ENCODE measurements at regions not wholly inside any gene's neighbourhood (a gene's known extent, or its start where the extent isn't known, plus 50 kb on each side); places are given as distances from the start of the nearest gene placed in this dataset.

DNA sequence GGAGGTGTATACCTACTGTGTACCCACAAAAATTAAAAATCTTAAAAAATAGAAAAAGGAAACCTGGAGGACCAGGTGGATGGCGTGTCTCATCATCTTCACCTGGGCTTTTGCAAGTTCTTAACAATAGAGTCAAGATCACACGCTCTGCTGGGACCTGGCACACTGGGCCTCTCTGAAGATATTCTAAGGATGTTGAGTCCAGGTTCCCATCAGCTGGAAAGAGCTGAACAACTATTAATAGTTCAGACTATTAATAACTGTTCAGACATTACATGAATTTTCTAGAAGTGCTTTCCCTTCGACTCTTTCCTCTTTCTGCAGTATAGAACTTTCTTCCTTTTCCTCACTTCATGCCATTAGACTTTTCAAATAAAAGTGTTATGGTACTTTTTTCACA lies 320.2 kb upstream of the IL12A start (continued):
- no peak for TF ChIP-seq SNRNP70 (optimal IDR thresholded peaks at IDR 0.05; ENCODE audit: low read depth, low read length)

GRCh38 chr3:159668990-159669476 lies 319.6 kb upstream of the IL12A start:
- FAIRE-seq (no peak), ATAC-seq (no peak), DNase-seq (ENCODE audit: extremely low read depth in 1 of 4, low spot score in 3 of 4) (no peak)
- Histone ChIP-seq H4K20me1 (replicated peaks; ENCODE audit: control insufficient read depth, insufficient read depth, low read length) (no peaks in the 10 kb centered on the region), H3K9me3 (replicated peaks; ENCODE audit: control insufficient read depth, insufficient read depth, low read depth, low read length) (no peaks in the 10 kb centered on the region), H3K36me3 (ENCODE audit: control insufficient read depth, insufficient read depth, low read length) (no peaks in the 10 kb centered on the region), H2AFZ (ENCODE audit: low read depth, low read length) (no peak overlapping the region), H3K9me1 (ENCODE audit: control insufficient read depth, insufficient read depth, low read length) (no peaks in the 10 kb centered on the region), H3K9ac (ENCODE audit: insufficient read depth in 1 of 2, low read depth in 2 of 2, low read length in 2 of 2) (no peak overlapping the region), H3K4me2 (ENCODE audit: insufficient read depth, low read length) (no peak overlapping the region), H3K27me3 (ENCODE audit: control insufficient read depth in 2 of 2, insufficient read depth in 2 of 2, low read length in 2 of 2) (no peaks in the 10 kb centered on the region), H3K4me3 (no peak overlapping the region), H3K79me2 (ENCODE audit: control insufficient read depth, insufficient read depth, low read length) (no peaks in the 10 kb centered on the region), H3K4me1 (replicated peaks in 1 of 2; ENCODE audit: control insufficient read depth in 2 of 2, insufficient read depth in 2 of 2, low read length in 2 of 2) (no peaks in the 10 kb centered on the region), H3K27ac (ENCODE audit: extremely low read depth, low read depth, low read length) (no peak overlapping the region)
- POLR2A ChIA-PET: no interaction called here
- 0% methylated on average over 8 of the region's 8 CpGs for WGBS (ENCODE audit: insufficient coverage, low coverage, missing lambda C conversion rate)
- CTCF ChIA-PET (ENCODE audit: low intra/inter-chr PET ratio): no interaction called here
- no TSS peak for BruUV-seq (replicated peaks)
- in situ Hi-C loops (cut with MboI) (no loop called here), intact Hi-C loops (cut with micrococcal nuclease) (no loop called here)
- TF ChIP-seq IRF2 (CRISPR knock-in tag; IDR thresholded peaks at IDR 0.05) (no peak), MYC (IDR thresholded peaks at IDR 0.05; ENCODE audit: low read depth, low read length) (no peak), MYC (CRISPR knock-in tag; IDR thresholded peaks at IDR 0.05; ENCODE audit: borderline replicate concordance, low read depth) (no peak), PHTF2 (CRISPR knock-in tag; IDR thresholded peaks at IDR 0.05) (no peak), ATF6 (CRISPR knock-in tag; IDR thresholded peaks at IDR 0.05) (no peak), KLF10 (CRISPR knock-in tag; IDR thresholded peaks at IDR 0.05) (no peak), ZNF165 (CRISPR knock-in tag; IDR thresholded peaks at IDR 0.05; ENCODE audit: borderline replicate concordance) (no peak), THRAP3 (IDR thresholded peaks at IDR 0.05; ENCODE audit: borderline replicate concordance) (no peak), MEF2A (IDR thresholded peaks at IDR 0.05; ENCODE audit: control insufficient read depth, low read depth, low read length) (no peak), CREB1 (IDR thresholded peaks at IDR 0.05) (no peak), CREB1 (CRISPR knock-in tag; IDR thresholded peaks at IDR 0.05) (no peak), ZNF140 (CRISPR knock-in tag; IDR thresholded peaks at IDR 0.05) (no peak), CCAR2 (IDR thresholded peaks at IDR 0.05; ENCODE audit: low read depth, low read length) (no peak), ZNF134 (CRISPR knock-in tag; conservative IDR thresholded peaks at IDR 0.05) (no peak), HIVEP1 (CRISPR knock-in tag; IDR thresholded peaks at IDR 0.05) (no peak)
- TF ChIP-seq, protein P1, sequence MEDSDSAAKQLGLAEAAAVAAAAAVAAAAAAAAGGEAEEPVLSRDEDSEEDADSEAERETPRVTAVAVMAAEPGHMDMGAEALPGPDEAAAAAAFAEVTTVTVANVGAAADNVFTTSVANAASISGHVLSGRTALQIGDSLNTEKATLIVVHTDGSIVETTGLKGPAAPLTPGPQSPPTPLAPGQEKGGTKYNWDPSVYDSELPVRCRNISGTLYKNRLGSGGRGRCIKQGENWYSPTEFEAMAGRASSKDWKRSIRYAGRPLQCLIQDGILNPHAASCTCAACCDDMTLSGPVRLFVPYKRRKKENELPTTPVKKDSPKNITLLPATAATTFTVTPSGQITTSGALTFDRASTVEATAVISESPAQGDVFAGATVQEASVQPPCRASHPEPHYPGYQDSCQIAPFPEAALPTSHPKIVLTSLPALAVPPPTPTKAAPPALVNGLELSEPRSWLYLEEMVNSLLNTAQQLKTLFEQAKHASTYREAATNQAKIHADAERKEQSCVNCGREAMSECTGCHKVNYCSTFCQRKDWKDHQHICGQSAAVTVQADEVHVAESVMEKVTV (CRISPR knock-in tag; IDR thresholded peaks at IDR 0.05): no peak
